ENCODE measurements at regions not wholly inside any gene's neighbourhood (a gene's known extent, or its start where the extent isn't known, plus 50 kb on each side); places are given as distances from the start of the nearest gene placed in this dataset.

DNA sequence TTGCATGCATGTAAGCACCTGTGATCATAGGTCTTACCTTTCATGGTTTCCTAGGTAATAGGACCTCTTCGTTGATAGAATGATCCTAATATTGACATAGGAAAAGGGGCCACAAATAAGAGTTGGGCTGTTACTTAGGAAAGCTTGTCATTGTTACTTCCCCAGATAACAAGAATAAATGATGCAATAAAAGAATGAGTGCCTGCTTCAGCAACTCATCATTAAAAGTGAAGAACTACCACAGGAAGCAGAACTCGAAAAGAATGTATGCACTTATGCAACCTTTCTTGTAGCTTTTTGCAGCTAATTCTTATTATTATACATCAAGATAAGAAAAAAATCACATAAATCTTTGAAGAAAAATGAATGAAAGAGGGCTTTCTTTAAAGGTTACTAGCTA is 548.6 kb downstream of the LTN1 start:
- Histone ChIP-seq H3K27ac (no peak overlapping the region), H3K4me3 (no peak overlapping the region), H3K36me3 (no peaks in the 10 kb centered on the region), H3K4me1 (no peaks in the 10 kb centered on the region), H3K27me3 (no peaks in the 10 kb centered on the region), H3K9me3 (no peaks in the 10 kb centered on the region)
- DNase-seq: no peak
- TF ChIP-seq POLR2A (IDR thresholded peaks at IDR 0.05): no peak
- TF ChIP-seq, protein P1, sequence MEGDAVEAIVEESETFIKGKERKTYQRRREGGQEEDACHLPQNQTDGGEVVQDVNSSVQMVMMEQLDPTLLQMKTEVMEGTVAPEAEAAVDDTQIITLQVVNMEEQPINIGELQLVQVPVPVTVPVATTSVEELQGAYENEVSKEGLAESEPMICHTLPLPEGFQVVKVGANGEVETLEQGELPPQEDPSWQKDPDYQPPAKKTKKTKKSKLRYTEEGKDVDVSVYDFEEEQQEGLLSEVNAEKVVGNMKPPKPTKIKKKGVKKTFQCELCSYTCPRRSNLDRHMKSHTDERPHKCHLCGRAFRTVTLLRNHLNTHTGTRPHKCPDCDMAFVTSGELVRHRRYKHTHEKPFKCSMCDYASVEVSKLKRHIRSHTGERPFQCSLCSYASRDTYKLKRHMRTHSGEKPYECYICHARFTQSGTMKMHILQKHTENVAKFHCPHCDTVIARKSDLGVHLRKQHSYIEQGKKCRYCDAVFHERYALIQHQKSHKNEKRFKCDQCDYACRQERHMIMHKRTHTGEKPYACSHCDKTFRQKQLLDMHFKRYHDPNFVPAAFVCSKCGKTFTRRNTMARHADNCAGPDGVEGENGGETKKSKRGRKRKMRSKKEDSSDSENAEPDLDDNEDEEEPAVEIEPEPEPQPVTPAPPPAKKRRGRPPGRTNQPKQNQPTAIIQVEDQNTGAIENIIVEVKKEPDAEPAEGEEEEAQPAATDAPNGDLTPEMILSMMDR (IDR thresholded peaks at IDR 0.05): no peak

DNA sequence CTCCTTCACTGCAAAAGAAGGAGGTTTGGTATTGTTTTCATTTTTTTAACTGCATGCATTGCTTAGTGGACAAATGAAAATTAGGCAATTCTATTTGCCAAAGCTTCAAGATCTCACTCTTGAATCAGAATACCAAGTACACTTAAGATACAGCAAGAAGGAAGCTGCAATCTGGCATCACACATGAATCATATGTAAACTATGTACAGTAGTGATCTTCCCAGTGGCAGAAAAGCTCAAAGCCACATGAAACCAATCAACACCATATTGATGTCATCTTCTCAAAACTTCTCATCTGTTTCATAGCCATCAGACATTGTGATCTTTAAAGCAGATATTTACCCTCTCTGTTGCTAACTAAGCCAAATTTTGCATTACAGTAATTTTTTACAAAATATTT is 550.1 kb downstream of the LTN1 start:
- TF ChIP-seq POLR2A (IDR thresholded peaks at IDR 0.05): no peak
- TF ChIP-seq, protein P1 (IDR thresholded peaks at IDR 0.05): no peak
- H3K27ac ChIP-seq: no peak overlapping the region
- no peak for DNase-seq
- H3K4me3 ChIP-seq: no peak overlapping the region
- no peaks in the 10 kb centered on the region for H3K4me1 ChIP-seq
- no peaks in the 10 kb centered on the region for H3K36me3 ChIP-seq
- no peaks in the 10 kb centered on the region for H3K27me3 ChIP-seq
- H3K9me3 ChIP-seq: no peaks in the 10 kb centered on the region

DNA sequence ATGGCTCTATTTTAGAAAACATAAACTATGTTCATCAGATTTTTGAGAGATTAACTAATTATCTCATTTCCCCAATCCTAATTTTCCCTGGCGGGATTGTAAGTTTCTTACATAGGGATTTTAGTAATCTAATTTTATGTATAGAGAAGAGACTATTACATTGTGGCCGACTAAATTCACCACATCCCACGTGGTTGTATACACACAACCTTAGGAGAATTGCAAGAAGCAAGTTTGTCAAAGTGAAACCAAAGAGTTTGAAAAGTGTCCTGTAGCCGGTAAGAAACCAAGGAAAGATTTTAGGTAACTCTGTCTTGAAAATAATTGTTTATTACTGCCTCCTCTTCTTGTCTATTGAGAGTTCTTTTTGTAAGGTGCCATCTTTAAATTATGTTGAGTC is 550.6 kb downstream of the LTN1 start:
- no peak overlapping the region for H3K4me3 ChIP-seq
- no peak overlapping the region for H3K27ac ChIP-seq
- no peak for DNase-seq
- H3K4me1 ChIP-seq: no peaks in the 10 kb centered on the region
- TF ChIP-seq, protein P1 (IDR thresholded peaks at IDR 0.05): no peak
- TF ChIP-seq POLR2A (IDR thresholded peaks at IDR 0.05): no peak
- H3K9me3 ChIP-seq: no peaks in the 10 kb centered on the region
- no peaks in the 10 kb centered on the region for H3K36me3 ChIP-seq
- H3K27me3 ChIP-seq: no peaks in the 10 kb centered on the region

DNA sequence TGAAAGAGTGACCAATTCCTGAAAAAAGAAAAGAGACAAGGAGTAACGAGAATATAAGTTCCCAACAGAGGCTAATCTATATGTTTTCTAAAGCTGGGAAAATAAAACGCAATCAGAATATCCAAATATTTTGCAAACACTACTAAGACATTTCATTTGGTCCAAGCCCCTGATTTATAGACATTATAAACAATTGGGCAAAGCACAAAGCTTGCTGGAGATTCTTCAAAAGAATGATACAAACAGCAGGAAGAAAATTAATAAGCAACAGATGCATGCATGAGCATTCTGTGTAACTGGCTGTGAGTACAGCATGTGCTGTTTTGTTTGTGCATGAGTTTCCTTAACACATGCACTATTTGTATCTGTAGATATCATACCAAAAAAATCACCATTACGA is 552.9 kb downstream of the LTN1 start:
- Histone ChIP-seq H3K9me3 (no peaks in the 10 kb centered on the region), H3K27ac (peak overlapping the region in 1 of 4 donors; percentile 9), H3K4me3 (no peak overlapping the region), H3K27me3 (no peaks in the 10 kb centered on the region), H3K4me1 (no peaks in the 10 kb centered on the region), H3K36me3 (no peaks in the 10 kb centered on the region)
- TF ChIP-seq, protein P1 (IDR thresholded peaks at IDR 0.05): no peak
- TF ChIP-seq POLR2A (IDR thresholded peaks at IDR 0.05): no peak
- no peak for DNase-seq

DNA sequence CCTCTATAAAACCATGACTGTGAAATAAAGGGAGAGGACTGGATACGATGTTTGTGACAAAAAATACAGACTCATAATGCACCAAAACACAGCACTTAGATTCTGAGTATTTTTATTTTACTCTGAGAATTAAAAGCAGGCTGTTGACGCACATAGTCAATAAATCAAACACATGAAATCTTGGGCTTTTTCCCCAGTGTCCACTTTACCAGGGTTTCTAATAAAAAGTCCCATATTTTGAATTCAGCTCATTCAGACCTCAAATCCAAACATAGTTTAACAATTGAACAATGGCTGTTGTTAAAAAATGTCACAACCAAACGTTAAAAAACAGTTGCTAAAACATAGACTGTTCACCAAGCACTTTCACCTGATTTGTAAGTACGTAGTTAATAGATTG is 553.4 kb downstream of the LTN1 start:
- no peaks in the 10 kb centered on the region for H3K9me3 ChIP-seq
- no peaks in the 10 kb centered on the region for H3K4me1 ChIP-seq
- TF ChIP-seq, protein P1 (IDR thresholded peaks at IDR 0.05): no peak
- no peak for TF ChIP-seq POLR2A (IDR thresholded peaks at IDR 0.05)
- peak overlapping the region in 1 of 4 donors; percentile 9 for H3K27ac ChIP-seq
- no peak for DNase-seq
- H3K4me3 ChIP-seq: no peak overlapping the region
- no peaks in the 10 kb centered on the region for H3K27me3 ChIP-seq
- no peaks in the 10 kb centered on the region for H3K36me3 ChIP-seq

DNA sequence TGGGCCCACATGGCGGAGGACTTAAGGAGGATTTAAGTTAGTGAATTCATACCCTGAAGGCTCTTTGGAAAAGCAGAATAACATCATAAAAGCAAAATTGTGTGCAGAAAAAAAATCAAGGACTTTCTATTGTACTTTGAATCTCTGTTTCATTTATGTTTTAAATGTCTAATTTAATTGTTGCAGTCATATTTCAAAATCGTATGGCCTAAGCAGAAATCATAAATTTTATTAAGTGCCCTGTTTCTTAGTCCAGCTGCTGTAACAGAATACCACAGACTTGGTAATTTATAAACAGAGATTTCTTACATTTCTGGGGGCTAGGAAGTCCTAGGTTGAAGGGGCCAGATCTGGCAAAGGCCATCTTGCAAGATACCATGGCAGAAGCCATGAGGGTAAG is 555.6 kb downstream of the LTN1 start:
- no peaks in the 10 kb centered on the region for H3K36me3 ChIP-seq
- no peak for TF ChIP-seq POLR2A (IDR thresholded peaks at IDR 0.05)
- TF ChIP-seq, protein P1 (IDR thresholded peaks at IDR 0.05): no peak
- no peaks in the 10 kb centered on the region for H3K27me3 ChIP-seq
- no peaks in the 10 kb centered on the region for H3K9me3 ChIP-seq
- DNase-seq: no peak
- no peak overlapping the region for H3K4me3 ChIP-seq
- H3K4me1 ChIP-seq: no peaks in the 10 kb centered on the region
- H3K27ac ChIP-seq: no peak overlapping the region
